Panc1 (cell line): ENCODE measurements at regions not wholly inside any gene's neighbourhood (a gene's known extent, or its start where the extent isn't known, plus 50 kb on each side); places are given as distances from the start of the nearest gene placed in this dataset.

Experiments
- ATAC-seq: fragments of 200-7000 bp; cut with Tn5 transposase; 2 replicates; pipeline ENCODE4 v1.9.1; 2020; ENCODE audit warnings: mild to moderate bottlenecking, moderate library complexity
- BruUV-seq: library from RNA; stranded (reverse); fragments of 400-500 nt; replicated peaks from 2 replicates; lab custom pipeline; 2021; lab: Mats Ljungman, UMichigan
- CTCF ChIA-PET: fragments of 300-600 bp; sonication (Branson Sonifier 250); formaldehyde crosslinking; loops from one replicate; lab custom pipeline; 2022; ENCODE audit warnings: antibody characterized with exemption; lab: Charles Lee
- POLR2A ChIA-PET: fragments of 300-600 bp; sonication (Branson Sonifier 250); formaldehyde crosslinking; loops from one replicate; lab custom pipeline; 2022; ENCODE audit warnings: antibody characterized with exemption; lab: Charles Lee
- DNase-seq: peaks from one replicate; pipeline ENCODE4 v3.0.0-alpha.2; 2010; ENCODE audit warnings: low read depth, low spot score
- H3K27ac ChIP-seq: 2 replicates; pipeline ENCODE4 v1.5.1; 2011; ENCODE audit warnings: mild to moderate bottlenecking, low read length, inconsistent platforms
- H3K27me3 ChIP-seq: fragments of 200-500 bp; sonication (Bioruptor generic); 2 replicates; pipeline ENCODE4 v1.6.0; 2014; ENCODE audit warnings: low read length, inconsistent platforms; ENCODE audit not compliant: control insufficient read depth, insufficient read depth
- H3K36me3 ChIP-seq: fragments of 200-500 bp; sonication (Bioruptor generic); 2 replicates; pipeline ENCODE4 v1.5.1; 2014; ENCODE audit warnings: inconsistent platforms, mild to moderate bottlenecking, low read length, moderate library complexity; ENCODE audit not compliant: control insufficient read depth, insufficient read depth
- H3K4me1 ChIP-seq: 2 replicates; pipeline ENCODE4 v1.5.1; 2011; ENCODE audit warnings: inconsistent platforms, mild to moderate bottlenecking, low read length, moderate library complexity; ENCODE audit not compliant: control insufficient read depth, insufficient read depth
- H3K4me3 ChIP-seq, 2 experiments: 2 replicates each; pipeline ENCODE4 v1.5.1; 2011 to 2012; ENCODE audit warnings: low read depth in 2 of 2, low read length in 2 of 2, mild to moderate bottlenecking in 2 of 2, inconsistent platforms in 1 of 2, moderate library complexity in 1 of 2
- H3K9me3 ChIP-seq: fragments of 200-500 bp; sonication (Bioruptor generic); 2 replicates; pipeline ENCODE4 v1.5.1; 2014; ENCODE audit warnings: low read depth, mild to moderate bottlenecking, inconsistent platforms, low read length, moderate library complexity; ENCODE audit not compliant: control insufficient read depth, insufficient read depth
- CTCF ChIP-seq: fragments of 450-650 bp; IDR thresholded peaks from 2 replicates; pipeline ENCODE4 v1.5.1; 2017; ENCODE audit warnings: mild to moderate bottlenecking
- POLR2AphosphoS5 ChIP-seq: IDR thresholded peaks from 2 replicates; pipeline ENCODE4 v1.6.1; 2012; ENCODE audit warnings: mild to moderate bottlenecking, low read depth, low read length, moderate library complexity
- REST ChIP-seq, 2 experiments: IDR thresholded peaks; 2 replicates each; pipeline ENCODE4 v1.6.1; 2011 to 2012; ENCODE audit warnings: low read depth in 2 of 2, control low read depth in 1 of 2, low read length in 1 of 2, mild to moderate bottlenecking in 1 of 2, moderate library complexity in 1 of 2; ENCODE audit not compliant: insufficient read depth in 1 of 2
- SIN3A ChIP-seq: IDR thresholded peaks from 2 replicates; pipeline ENCODE4 v1.6.1; 2012; ENCODE audit warnings: low read depth, mild to moderate bottlenecking, low read length, moderate library complexity, borderline replicate concordance; ENCODE audit not compliant: insufficient read depth
- TCF7L2 ChIP-seq: IDR thresholded peaks from 2 replicates; pipeline ENCODE4 v1.6.1; 2011; ENCODE audit warnings: mild to moderate bottlenecking, low read depth, low read length, inconsistent platforms
- in situ Hi-C: cut with HindIII; loops from 2 replicates; pipeline ENCODE4 v1.10.0; 2016; ENCODE audit warnings: low sequenced_read_pairs, low pct_unique_long_range_greater_than_20kb
- intact Hi-C: fragments of 100-400 bp; cut with micrococcal nuclease; formaldehyde crosslinking; loops from one replicate; pipeline ENCODE4 v1.10.0; 2022; ENCODE audit not compliant: unreplicated experiment

- DNase-seq (no peak), ATAC-seq (no peak)
- BruUV-seq, result no TSS peak
- in situ Hi-C loops (no loop called here), intact Hi-C loops (no loop called here)
- TF ChIP-seq CTCF (no peak), SIN3A (no peak), TCF7L2 (no peak), REST (IDR thresholded peaks at IDR 0.05; ENCODE audit: insufficient read depth in 1 of 2, low read depth in 2 of 2, low read length in 1 of 2) (no peak), POLR2AphosphoS5 (no peak)
- Histone ChIP-seq H3K36me3 (no peaks in the 10 kb centered on the region), H3K27me3 (no peaks in the 10 kb centered on the region), H3K27ac (no peak overlapping the region), H3K4me3 (no peak overlapping the region), H3K4me1 (no peaks in the 10 kb centered on the region), H3K9me3 (no peaks in the 10 kb centered on the region)
- ChIA-PET CTCF (no interaction called here), POLR2A (no interaction called here)
Measured at GRCh38 chr22:44438481-44439131, 59.4 kb downstream of the RTL6 start.

- no peak for ATAC-seq
- Histone ChIP-seq H3K27me3 (no peaks in the 10 kb centered on the region), H3K27ac (no peak overlapping the region), H3K4me3 (no peak overlapping the region), H3K9me3 (no peaks in the 10 kb centered on the region), H3K4me1 (no peaks in the 10 kb centered on the region), H3K36me3 (no peaks in the 10 kb centered on the region)
- no TSS peak for BruUV-seq
- TF ChIP-seq POLR2AphosphoS5 (no peak), REST (IDR thresholded peaks at IDR 0.05; ENCODE audit: insufficient read depth in 1 of 2, low read depth in 2 of 2, low read length in 1 of 2) (no peak), SIN3A (no peak), TCF7L2 (no peak), CTCF (no peak)
- intact Hi-C loops, result no loop called here
- POLR2A ChIA-PET, result no interaction called here
- in situ Hi-C loops, result no loop called here
- no peak for DNase-seq
- CTCF ChIA-PET, result no interaction called here
Measured at GRCh38 chr22:44438056-44438455, 60.0 kb downstream of the RTL6 start.
